HEK293 (cell line): ENCODE measurements at regions not wholly inside any gene's neighbourhood (a gene's known extent, or its start where the extent isn't known, plus 50 kb on each side); places are given as distances from the start of the nearest gene placed in this dataset.

Experiments used
- HOXD13 ChIP-seq: sonication (generic); formaldehyde crosslinking; IDR thresholded peaks from 2 replicates; pipeline ENCODE4 v1.8.0; 2022; ENCODE audit warnings: missing genetic modification reagents, borderline replicate concordance
- OVOL3 ChIP-seq: fragments of 450-650 bp; formaldehyde crosslinking; IDR thresholded peaks from 2 replicates; pipeline ENCODE4 v1.5.1; 2016; ENCODE audit warnings: missing biosample characterization, missing genetic modification characterization
- SP2 ChIP-seq: fragments of 450-650 bp; formaldehyde crosslinking; IDR thresholded peaks from 2 replicates; pipeline ENCODE4 v1.5.1; 2016; ENCODE audit warnings: missing biosample characterization, missing genetic modification characterization
- ZNF112 ChIP-seq: fragments of 450-650 bp; formaldehyde crosslinking; IDR thresholded peaks from 2 replicates; pipeline ENCODE4 v1.5.0; 2017; ENCODE audit warnings: missing biosample characterization, missing genetic modification characterization
- ZNF311 ChIP-seq: fragments of 450-650 bp; formaldehyde crosslinking; IDR thresholded peaks from 2 replicates; pipeline ENCODE4 v1.5.1; 2017; ENCODE audit warnings: missing biosample characterization, missing genetic modification characterization, borderline replicate concordance
- ZNF473 ChIP-seq: fragments of 450-650 bp; formaldehyde crosslinking; IDR thresholded peaks from 2 replicates; pipeline ENCODE4 v1.5.1; 2017; ENCODE audit warnings: missing biosample characterization, missing genetic modification characterization
- ZNF561 ChIP-seq: fragments of 450-650 bp; IDR thresholded peaks from 2 replicates; pipeline ENCODE4 v1.5.1; 2018; ENCODE audit warnings: missing biosample characterization, missing genetic modification characterization, borderline replicate concordance
- ZSCAN30 ChIP-seq: fragments of 450-650 bp; IDR thresholded peaks from 2 replicates; pipeline ENCODE4 v1.5.1; 2018; ENCODE audit warnings: missing biosample characterization, mild to moderate bottlenecking, missing genetic modification characterization, moderate library complexity
- TF ChIP-seq, protein P1 (sequence below): fragments of 450-650 bp; formaldehyde crosslinking; IDR thresholded peaks from 2 replicates; pipeline ENCODE4 v1.5.1; 2016; ENCODE audit warnings: missing biosample characterization, missing genetic modification characterization
- TF ChIP-seq, protein P2 (sequence below): fragments of 450-650 bp; formaldehyde crosslinking; IDR thresholded peaks from 2 replicates; pipeline ENCODE4 v1.5.1; 2016; ENCODE audit warnings: missing biosample characterization, missing genetic modification characterization

DNA sequence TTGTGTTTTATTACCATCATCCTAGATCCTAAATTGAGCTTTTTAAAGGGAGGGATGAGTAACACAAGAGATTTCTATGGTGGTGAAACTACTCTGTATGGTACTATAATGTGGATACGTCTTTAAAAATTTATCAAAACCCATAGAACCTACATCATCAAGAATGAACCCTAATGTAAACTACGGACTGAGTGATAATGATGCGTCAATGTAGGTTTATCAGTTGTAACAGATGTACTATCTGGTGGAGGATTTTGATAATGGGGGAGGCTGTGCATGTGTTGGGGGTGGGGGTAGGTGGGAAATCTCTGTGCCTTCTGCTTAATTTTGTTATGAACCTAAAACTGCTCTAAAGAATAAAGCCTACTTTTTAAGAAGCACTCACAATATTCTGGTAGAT lies 724.1 kb upstream of the SOX9 start:
- TF ChIP-seq, protein P1, sequence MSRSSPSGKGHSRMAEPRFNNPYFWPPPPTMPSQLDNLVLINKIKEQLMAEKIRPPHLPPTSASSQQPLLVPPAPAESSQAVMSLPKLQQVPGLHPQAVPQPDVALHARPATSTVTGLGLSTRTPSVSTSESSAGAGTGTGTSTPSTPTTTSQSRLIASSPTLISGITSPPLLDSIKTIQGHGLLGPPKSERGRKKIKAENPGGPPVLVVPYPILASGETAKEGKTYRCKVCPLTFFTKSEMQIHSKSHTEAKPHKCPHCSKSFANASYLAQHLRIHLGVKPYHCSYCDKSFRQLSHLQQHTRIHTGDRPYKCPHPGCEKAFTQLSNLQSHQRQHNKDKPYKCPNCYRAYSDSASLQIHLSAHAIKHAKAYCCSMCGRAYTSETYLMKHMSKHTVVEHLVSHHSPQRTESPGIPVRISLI, result no peak
- TF ChIP-seq ZNF473 (no peak), HOXD13 (CRISPR knock-in tag) (no peak), ZSCAN30 (tag by site-specific recombination) (no peak), ZNF311 (no peak), OVOL3 (tag by site-specific recombination) (no peak), SP2 (tag by site-specific recombination) (no peak), ZNF112 (tag by site-specific recombination) (no peak), ZNF561 (tag by site-specific recombination) (no peak)
- TF ChIP-seq, protein P2, sequence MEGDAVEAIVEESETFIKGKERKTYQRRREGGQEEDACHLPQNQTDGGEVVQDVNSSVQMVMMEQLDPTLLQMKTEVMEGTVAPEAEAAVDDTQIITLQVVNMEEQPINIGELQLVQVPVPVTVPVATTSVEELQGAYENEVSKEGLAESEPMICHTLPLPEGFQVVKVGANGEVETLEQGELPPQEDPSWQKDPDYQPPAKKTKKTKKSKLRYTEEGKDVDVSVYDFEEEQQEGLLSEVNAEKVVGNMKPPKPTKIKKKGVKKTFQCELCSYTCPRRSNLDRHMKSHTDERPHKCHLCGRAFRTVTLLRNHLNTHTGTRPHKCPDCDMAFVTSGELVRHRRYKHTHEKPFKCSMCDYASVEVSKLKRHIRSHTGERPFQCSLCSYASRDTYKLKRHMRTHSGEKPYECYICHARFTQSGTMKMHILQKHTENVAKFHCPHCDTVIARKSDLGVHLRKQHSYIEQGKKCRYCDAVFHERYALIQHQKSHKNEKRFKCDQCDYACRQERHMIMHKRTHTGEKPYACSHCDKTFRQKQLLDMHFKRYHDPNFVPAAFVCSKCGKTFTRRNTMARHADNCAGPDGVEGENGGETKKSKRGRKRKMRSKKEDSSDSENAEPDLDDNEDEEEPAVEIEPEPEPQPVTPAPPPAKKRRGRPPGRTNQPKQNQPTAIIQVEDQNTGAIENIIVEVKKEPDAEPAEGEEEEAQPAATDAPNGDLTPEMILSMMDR (tag by site-specific recombination), result no peak
